Astrocyte (in vitro differentiated cells and primary cell): ENCODE measurements at regions not wholly inside any gene's neighbourhood (a gene's known extent, or its start where the extent isn't known, plus 50 kb on each side); places are given as distances from the start of the nearest gene placed in this dataset.

Experiments
- EZH2 ChIP-seq: IDR thresholded peaks from 2 replicates; pipeline ENCODE4 v1.6.1; 2012; ENCODE audit warnings: mild to moderate bottlenecking, low read length, inconsistent platforms; ENCODE audit not compliant: insufficient read depth
- TF ChIP-seq, protein P1 (sequence below): IDR thresholded peaks from 2 replicates; pipeline ENCODE4 v1.5.1; 2011; ENCODE audit warnings: low read depth, mild to moderate bottlenecking, inconsistent platforms, low read length, moderate library complexity; ENCODE audit not compliant: insufficient read depth

DNA sequence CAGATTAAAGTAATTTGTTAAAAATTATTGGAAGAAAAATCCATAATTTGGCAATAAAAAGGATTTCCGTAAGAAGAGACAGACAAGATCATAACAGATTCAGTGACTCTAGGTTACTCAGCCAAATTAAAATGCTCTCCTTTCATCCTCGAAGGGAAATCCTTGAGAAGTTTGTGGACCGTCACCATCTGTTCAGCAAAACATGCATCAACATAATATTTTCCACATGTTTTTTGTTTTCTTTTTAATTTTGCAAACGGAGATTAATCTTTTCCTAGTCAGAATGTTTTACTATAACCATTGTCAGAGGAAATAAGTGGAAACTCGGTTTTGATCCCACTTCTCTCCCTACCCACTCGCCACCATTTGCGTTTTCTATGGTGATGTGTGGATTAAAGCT, 128.3 kb downstream of the TMCO5A start:
- TF ChIP-seq, protein P1, sequence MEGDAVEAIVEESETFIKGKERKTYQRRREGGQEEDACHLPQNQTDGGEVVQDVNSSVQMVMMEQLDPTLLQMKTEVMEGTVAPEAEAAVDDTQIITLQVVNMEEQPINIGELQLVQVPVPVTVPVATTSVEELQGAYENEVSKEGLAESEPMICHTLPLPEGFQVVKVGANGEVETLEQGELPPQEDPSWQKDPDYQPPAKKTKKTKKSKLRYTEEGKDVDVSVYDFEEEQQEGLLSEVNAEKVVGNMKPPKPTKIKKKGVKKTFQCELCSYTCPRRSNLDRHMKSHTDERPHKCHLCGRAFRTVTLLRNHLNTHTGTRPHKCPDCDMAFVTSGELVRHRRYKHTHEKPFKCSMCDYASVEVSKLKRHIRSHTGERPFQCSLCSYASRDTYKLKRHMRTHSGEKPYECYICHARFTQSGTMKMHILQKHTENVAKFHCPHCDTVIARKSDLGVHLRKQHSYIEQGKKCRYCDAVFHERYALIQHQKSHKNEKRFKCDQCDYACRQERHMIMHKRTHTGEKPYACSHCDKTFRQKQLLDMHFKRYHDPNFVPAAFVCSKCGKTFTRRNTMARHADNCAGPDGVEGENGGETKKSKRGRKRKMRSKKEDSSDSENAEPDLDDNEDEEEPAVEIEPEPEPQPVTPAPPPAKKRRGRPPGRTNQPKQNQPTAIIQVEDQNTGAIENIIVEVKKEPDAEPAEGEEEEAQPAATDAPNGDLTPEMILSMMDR = no peak
- TF ChIP-seq EZH2 = no peak
